ENCODE measurements at regions not wholly inside any gene's neighbourhood (a gene's known extent, or its start where the extent isn't known, plus 50 kb on each side); places are given as distances from the start of the nearest gene placed in this dataset.

GRCh38 chr12:46608431-46609272 lies 217.1 kb downstream of the SLC38A4 start:
- Histone ChIP-seq H3K27ac (ENCODE audit: low read length) (no peak overlapping the region), H3K9me3 (ENCODE audit: low read length) (no peaks in the 10 kb centered on the region), H2AFZ (ENCODE audit: low read depth, low read length) (no peak overlapping the region), H4K20me1 (ENCODE audit: insufficient read depth) (no peaks in the 10 kb centered on the region), H3K4me3 (ENCODE audit: low read length) (no peak overlapping the region), H3F3A (ENCODE audit: insufficient read depth, low read length, poor library complexity, severe bottlenecking) (no peaks in the 10 kb centered on the region), H3K4me2 (ENCODE audit: low read length) (no peak overlapping the region), H3K36me3 (ENCODE audit: insufficient read depth, low read length) (no peaks in the 10 kb centered on the region), H3K79me2 (replicated peaks; ENCODE audit: insufficient read depth, low read length) (no peaks in the 10 kb centered on the region), H3K9me2 (ENCODE audit: insufficient read depth, low read length) (no peaks in the 10 kb centered on the region), H3K9ac (ENCODE audit: low read length) (no peak overlapping the region), H3K27me3 (ENCODE audit: insufficient read depth, low read depth, low read length) (no peaks in the 10 kb centered on the region)
- TF ChIP-seq MXI1 (conservative IDR thresholded peaks at IDR 0.05; ENCODE audit: poor library complexity, severe bottlenecking) (no peak), REST (IDR thresholded peaks at IDR 0.05; ENCODE audit: borderline replicate concordance) (no peak), TAF1 (IDR thresholded peaks at IDR 0.05; ENCODE audit: low read depth) (no peak), CTCF (IDR thresholded peaks at IDR 0.05; ENCODE audit: poor library complexity, severe bottlenecking) (no peak), RAD21 (conservative IDR thresholded peaks at IDR 0.05) (no peak), EP300 (conservative IDR thresholded peaks at IDR 0.05; ENCODE audit: poor library complexity, severe bottlenecking) (no peak), SMC3 (conservative IDR thresholded peaks at IDR 0.05; ENCODE audit: poor library complexity) (no peak), POLR2AphosphoS5 (IDR thresholded peaks at IDR 0.05) (no peak)

- Histone ChIP-seq H3K4me2 (ENCODE audit: low read length) (no peak overlapping the region), H4K20me1 (ENCODE audit: insufficient read depth) (no peaks in the 10 kb centered on the region), H3K4me3 (ENCODE audit: low read length) (no peak overlapping the region), H3K36me3 (ENCODE audit: insufficient read depth, low read length) (no peaks in the 10 kb centered on the region), H3K27me3 (ENCODE audit: insufficient read depth, low read depth, low read length) (no peaks in the 10 kb centered on the region), H3K79me2 (replicated peaks; ENCODE audit: insufficient read depth, low read length) (no peaks in the 10 kb centered on the region), H3F3A (ENCODE audit: insufficient read depth, low read length, poor library complexity, severe bottlenecking) (no peaks in the 10 kb centered on the region), H3K9me3 (ENCODE audit: low read length) (no peaks in the 10 kb centered on the region), H2AFZ (ENCODE audit: low read depth, low read length) (no peak overlapping the region), H3K27ac (ENCODE audit: low read length) (no peak overlapping the region), H3K9me2 (ENCODE audit: insufficient read depth, low read length) (no peaks in the 10 kb centered on the region), H3K9ac (ENCODE audit: low read length) (no peak overlapping the region)
- TF ChIP-seq TAF1 (IDR thresholded peaks at IDR 0.05; ENCODE audit: low read depth): no peak
Measured at GRCh38 chr12:46604684-46605083, 221.1 kb downstream of the SLC38A4 start.
